ENCODE measurements at regions not wholly inside any gene's neighbourhood (a gene's known extent, or its start where the extent isn't known, plus 50 kb on each side); places are given as distances from the start of the nearest gene placed in this dataset.

DNA sequence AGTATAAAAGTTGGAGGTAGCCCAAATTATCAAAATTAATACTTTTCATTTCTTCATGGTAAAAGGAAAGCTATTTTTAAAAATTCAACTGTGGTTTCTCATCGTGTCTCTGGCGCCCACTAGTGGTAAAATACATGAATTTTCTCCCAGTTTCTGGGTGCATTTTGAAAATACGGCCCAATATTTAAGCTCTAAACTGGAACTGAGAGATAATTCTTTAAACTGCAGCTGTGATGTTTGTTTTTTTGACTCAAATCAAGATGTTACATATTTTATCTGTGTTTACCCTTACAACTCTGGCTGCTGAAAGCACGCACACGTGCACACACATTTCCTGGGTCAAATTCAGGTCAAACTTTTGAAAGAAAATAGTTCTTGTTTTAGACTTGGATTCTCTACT, 123.9 kb upstream of the ACSL4 start:
- H3K36me3 ChIP-seq (ENCODE audit: control insufficient read depth in 2 of 2, insufficient read depth in 2 of 2, low read length in 1 of 2) = no peaks in the 10 kb centered on the region
- intact Hi-C loops (cut with micrococcal nuclease; ENCODE audit: unreplicated experiment) (loop anchor here (1.0 to 5.0 kb wide), 3 partner anchors 30 to 144 kb away; partner anchors contain the start of gene ACSL4), in situ Hi-C loops (cut with MboI) (loop anchor here (5.0 kb wide), 1 partner anchor 140 kb away; no protein-coding TSS in a partner anchor)
- no peaks in the 10 kb centered on the region; the same call in 2 of the 3 replicates for H3K9me3 ChIP-seq (replicated peaks; ENCODE audit: control insufficient read depth, insufficient read depth, low read length)
- FAIRE-seq (no peak), DNase-seq (ENCODE audit: low read depth, low spot score) (no peak), ATAC-seq (peak; percentile 51)
- H3K27me3 ChIP-seq (replicated peaks in 1 of 2; ENCODE audit: control insufficient read depth in 2 of 2, insufficient read depth in 2 of 2, low read length in 1 of 2) = no peaks in the 10 kb centered on the region
- 10% methylated on average over 5 of the region's 5 CpGs for WGBS (ENCODE audit: insufficient coverage, insufficient replicate concordance, low lambda C conversion rate, missing lambda C conversion rate)
- no peak overlapping the region for H3K27ac ChIP-seq (ENCODE audit: control insufficient read depth, insufficient read depth)
- ChIA-PET RAD21 (ENCODE audit: unreplicated experiment) (interaction anchor here (0.7 to 7.2 kb wide), 32 partner anchors 8 to 371 kb away, joined by 3 to 257 read pairs (median 5); partner anchors contain the start of gene ACSL4), SMC1A (ENCODE audit: uncharacterized antibody, unreplicated experiment) (interaction anchor here (0.6 to 14.2 kb wide), 32 partner anchors 8 to 372 kb away, joined by 3 to 403 read pairs (median 5); no protein-coding TSS in a partner anchor), CTCF (interaction anchor here (0.7 to 7.5 kb wide), 44 partner anchors 8 to 383 kb away, joined by 3 to 337 read pairs (median 5); partner anchors contain the start of gene ACSL4), POLR2A (interaction anchor here (0.6 to 1.1 kb wide), 7 partner anchors 21 to 151 kb away, joined by 3 to 5 read pairs (median 3); no protein-coding TSS in a partner anchor)
- H3K79me2 ChIP-seq (ENCODE audit: control insufficient read depth, insufficient read depth, low read length) = no peaks in the 10 kb centered on the region
- H3K4me2 ChIP-seq (ENCODE audit: control insufficient read depth, insufficient read depth) = no peak overlapping the region
- no TSS peak for BruUV-seq (replicated peaks)
- no peaks in the 10 kb centered on the region for H3K4me1 ChIP-seq (ENCODE audit: control insufficient read depth, insufficient read depth, low read length)
- no peak overlapping the region for H3K4me3 ChIP-seq
- no peak overlapping the region for H3K9ac ChIP-seq (ENCODE audit: control insufficient read depth, insufficient read depth, low read length)
- H2AFZ ChIP-seq (ENCODE audit: control insufficient read depth, low read depth, low read length) = peak overlapping the region; percentile 54; the same call in 1 of the 2 replicates
- no peaks in the 10 kb centered on the region for H4K20me1 ChIP-seq (ENCODE audit: control insufficient read depth, insufficient read depth)
- TF ChIP-seq, protein P1, sequence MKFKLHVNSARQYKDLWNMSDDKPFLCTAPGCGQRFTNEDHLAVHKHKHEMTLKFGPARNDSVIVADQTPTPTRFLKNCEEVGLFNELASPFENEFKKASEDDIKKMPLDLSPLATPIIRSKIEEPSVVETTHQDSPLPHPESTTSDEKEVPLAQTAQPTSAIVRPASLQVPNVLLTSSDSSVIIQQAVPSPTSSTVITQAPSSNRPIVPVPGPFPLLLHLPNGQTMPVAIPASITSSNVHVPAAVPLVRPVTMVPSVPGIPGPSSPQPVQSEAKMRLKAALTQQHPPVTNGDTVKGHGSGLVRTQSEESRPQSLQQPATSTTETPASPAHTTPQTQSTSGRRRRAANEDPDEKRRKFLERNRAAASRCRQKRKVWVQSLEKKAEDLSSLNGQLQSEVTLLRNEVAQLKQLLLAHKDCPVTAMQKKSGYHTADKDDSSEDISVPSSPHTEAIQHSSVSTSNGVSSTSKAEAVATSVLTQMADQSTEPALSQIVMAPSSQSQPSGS (IDR thresholded peaks at IDR 0.05; ENCODE audit: low read length) = 0 out of 2 replicates have a peak, but pooled peaks have one; percentile 42
- TF ChIP-seq ZBED1 (IDR thresholded peaks at IDR 0.05; ENCODE audit: borderline replicate concordance) (0 out of 2 replicates have a peak, but pooled peaks have one; percentile 20), ZNF24 (IDR thresholded peaks at IDR 0.05) (peak; percentile 57; the same call in 1 of the 2 replicates), JUNB (IDR thresholded peaks at IDR 0.05) (peak; percentile 63), MEF2A (IDR thresholded peaks at IDR 0.05; ENCODE audit: insufficient read depth, low read depth, low read length) (peak; percentile 76; the same call in 1 of the 2 replicates), KDM1A (IDR thresholded peaks at IDR 0.05; ENCODE audit: borderline replicate concordance) (no peak), ETV6 (conservative IDR thresholded peaks at IDR 0.05 in 1 of 2, IDR thresholded peaks at IDR 0.05 in 1 of 2; ENCODE audit: borderline replicate concordance in 1 of 2, low read depth in 1 of 2) (peak in 1 of 2 experiments; percentile 49; a peak in 1 of 4 replicates), BHLHE40 (IDR thresholded peaks at IDR 0.05; ENCODE audit: borderline replicate concordance in 1 of 2, low read depth in 2 of 2, low read length in 1 of 2) (peak; percentile 42 to 60; a peak in 2 of 4 replicates), EP300 (IDR thresholded peaks at IDR 0.05; ENCODE audit: borderline replicate concordance in 1 of 2, control insufficient read depth in 1 of 2, low read depth in 2 of 2, low read length in 2 of 2) (0 out of 4 replicates have a peak, but pooled peaks of 1 of the 2 experiments have one; percentile 34), NFIC (IDR thresholded peaks at IDR 0.05; ENCODE audit: low read depth, low read length) (peak; percentile 48; the same call in 1 of the 2 replicates), FOXM1 (IDR thresholded peaks at IDR 0.05; ENCODE audit: low read depth, low read length) (peak; percentile 75; the same call in 1 of the 2 replicates), RAD21 (IDR thresholded peaks at IDR 0.05; ENCODE audit: insufficient read depth, low read depth, low read length) (peak; percentile 81), HDGF (IDR thresholded peaks at IDR 0.05) (no peak), STAT1 (conservative IDR thresholded peaks at IDR 0.05) (no peak), RUNX3 (IDR thresholded peaks at IDR 0.05; ENCODE audit: low read length) (peak; percentile 69)
- TF ChIP-seq, protein P2, sequence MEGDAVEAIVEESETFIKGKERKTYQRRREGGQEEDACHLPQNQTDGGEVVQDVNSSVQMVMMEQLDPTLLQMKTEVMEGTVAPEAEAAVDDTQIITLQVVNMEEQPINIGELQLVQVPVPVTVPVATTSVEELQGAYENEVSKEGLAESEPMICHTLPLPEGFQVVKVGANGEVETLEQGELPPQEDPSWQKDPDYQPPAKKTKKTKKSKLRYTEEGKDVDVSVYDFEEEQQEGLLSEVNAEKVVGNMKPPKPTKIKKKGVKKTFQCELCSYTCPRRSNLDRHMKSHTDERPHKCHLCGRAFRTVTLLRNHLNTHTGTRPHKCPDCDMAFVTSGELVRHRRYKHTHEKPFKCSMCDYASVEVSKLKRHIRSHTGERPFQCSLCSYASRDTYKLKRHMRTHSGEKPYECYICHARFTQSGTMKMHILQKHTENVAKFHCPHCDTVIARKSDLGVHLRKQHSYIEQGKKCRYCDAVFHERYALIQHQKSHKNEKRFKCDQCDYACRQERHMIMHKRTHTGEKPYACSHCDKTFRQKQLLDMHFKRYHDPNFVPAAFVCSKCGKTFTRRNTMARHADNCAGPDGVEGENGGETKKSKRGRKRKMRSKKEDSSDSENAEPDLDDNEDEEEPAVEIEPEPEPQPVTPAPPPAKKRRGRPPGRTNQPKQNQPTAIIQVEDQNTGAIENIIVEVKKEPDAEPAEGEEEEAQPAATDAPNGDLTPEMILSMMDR (IDR thresholded peaks at IDR 0.05 in 2 of 3, conservative IDR thresholded peaks at IDR 0.05 in 1 of 3; ENCODE audit: control insufficient read depth in 2 of 3, extremely low read depth in 1 of 3, insufficient read depth in 1 of 3, low read depth in 3 of 3, low read length in 3 of 3) = peak; percentile 62 to 76 (median 63)
- TF ChIP-seq, protein P3, sequence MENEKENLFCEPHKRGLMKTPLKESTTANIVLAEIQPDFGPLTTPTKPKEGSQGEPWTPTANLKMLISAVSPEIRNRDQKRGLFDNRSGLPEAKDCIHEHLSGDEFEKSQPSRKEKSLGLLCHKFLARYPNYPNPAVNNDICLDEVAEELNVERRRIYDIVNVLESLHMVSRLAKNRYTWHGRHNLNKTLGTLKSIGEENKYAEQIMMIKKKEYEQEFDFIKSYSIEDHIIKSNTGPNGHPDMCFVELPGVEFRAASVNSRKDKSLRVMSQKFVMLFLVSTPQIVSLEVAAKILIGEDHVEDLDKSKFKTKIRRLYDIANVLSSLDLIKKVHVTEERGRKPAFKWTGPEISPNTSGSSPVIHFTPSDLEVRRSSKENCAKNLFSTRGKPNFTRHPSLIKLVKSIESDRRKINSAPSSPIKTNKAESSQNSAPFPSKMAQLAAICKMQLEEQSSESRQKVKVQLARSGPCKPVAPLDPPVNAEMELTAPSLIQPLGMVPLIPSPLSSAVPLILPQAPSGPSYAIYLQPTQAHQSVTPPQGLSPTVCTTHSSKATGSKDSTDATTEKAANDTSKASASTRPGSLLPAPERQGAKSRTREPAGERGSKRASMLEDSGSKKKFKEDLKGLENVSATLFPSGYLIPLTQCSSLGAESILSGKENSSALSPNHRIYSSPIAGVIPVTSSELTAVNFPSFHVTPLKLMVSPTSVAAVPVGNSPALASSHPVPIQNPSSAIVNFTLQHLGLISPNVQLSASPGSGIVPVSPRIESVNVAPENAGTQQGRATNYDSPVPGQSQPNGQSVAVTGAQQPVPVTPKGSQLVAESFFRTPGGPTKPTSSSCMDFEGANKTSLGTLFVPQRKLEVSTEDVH (IDR thresholded peaks at IDR 0.05; ENCODE audit: low read depth, partially characterized antibody) = no peak
